NT2/D1 (cell line): ENCODE measurements at regions not wholly inside any gene's neighbourhood (a gene's known extent, or its start where the extent isn't known, plus 50 kb on each side); places are given as distances from the start of the nearest gene placed in this dataset.

Source experiments
- DNase-seq: peaks from one replicate; pipeline ENCODE4 v3.0.0-alpha.2; 2011; ENCODE audit warnings: low read depth, low spot score
- H3K27me3 ChIP-seq: 2 replicates; pipeline ENCODE4 v1.6.0; 2011; ENCODE audit warnings: mild to moderate bottlenecking; ENCODE audit not compliant: insufficient read length, insufficient read depth
- H3K36me3 ChIP-seq: 2 replicates; pipeline ENCODE4 v1.6.1; 2011; ENCODE audit warnings: mild to moderate bottlenecking, low read length, mixed read lengths; ENCODE audit not compliant: insufficient read depth, insufficient read length
- H3K4me1 ChIP-seq: 2 replicates; pipeline ENCODE4 v1.5.1; 2011; ENCODE audit not compliant: insufficient read depth, insufficient read length
- H3K4me3 ChIP-seq: 2 replicates; pipeline ENCODE4 v1.5.1; 2011; ENCODE audit warnings: low read depth; ENCODE audit not compliant: insufficient read length
- H3K9ac ChIP-seq: 2 replicates; pipeline ENCODE4 v1.6.0; 2011; ENCODE audit warnings: low read depth; ENCODE audit not compliant: insufficient read length
- H3K9me3 ChIP-seq: 2 replicates; pipeline ENCODE4 v1.5.1; 2011; ENCODE audit warnings: mild to moderate bottlenecking, low read length; ENCODE audit not compliant: insufficient read depth
- SUZ12 ChIP-seq: IDR thresholded peaks from 2 replicates; pipeline ENCODE4 v1.6.1; 2011; ENCODE audit not compliant: insufficient read length, insufficient read depth; ENCODE audit errors: extremely low read depth
- YY1 ChIP-seq: IDR thresholded peaks from 2 replicates; pipeline ENCODE4 v1.6.1; 2011; ENCODE audit not compliant: insufficient read length, insufficient read depth
- ZNF274 ChIP-seq: IDR thresholded peaks from 2 replicates; pipeline ENCODE4 v1.6.1; 2011; ENCODE audit warnings: mild to moderate bottlenecking, low read depth, low read length

DNA sequence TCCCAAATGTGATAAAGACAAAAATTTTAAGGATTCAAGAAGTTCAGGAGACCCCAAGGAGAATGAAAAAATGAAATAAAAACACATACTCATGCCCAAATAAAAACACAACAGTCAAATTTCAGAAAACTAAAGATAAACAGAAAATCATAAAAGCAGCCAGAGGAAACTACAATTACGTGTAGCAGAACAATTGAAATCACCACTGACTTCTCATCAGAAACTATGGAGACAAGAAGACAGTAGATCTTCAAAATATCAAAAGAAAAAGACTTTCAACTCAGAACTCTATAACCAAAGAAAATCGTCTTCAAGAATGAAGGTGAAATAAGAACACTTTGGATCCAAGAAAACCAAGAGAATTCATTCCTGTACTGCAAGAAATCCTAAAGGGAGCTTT, 54.9 kb downstream of the DIO3 start:
- Histone ChIP-seq H3K9ac (no peak overlapping the region), H3K4me1 (no peaks in the 10 kb centered on the region), H3K4me3 (no peak overlapping the region), H3K9me3 (no peaks in the 10 kb centered on the region), H3K36me3 (no peaks in the 10 kb centered on the region), H3K27me3 (no peaks in the 10 kb centered on the region)
- TF ChIP-seq YY1: no peak
- TF ChIP-seq ZNF274: no peak
- TF ChIP-seq SUZ12: no peak
- DNase-seq: no peak

GRCh38 chr14:101619484-101619883, 58.2 kb downstream of the DIO3 start:
- Histone ChIP-seq H3K4me3 (no peak overlapping the region), H3K4me1 (peaks cover 11% of the 10 kb centered on the region), H3K9me3 (no peaks in the 10 kb centered on the region), H3K9ac (no peak overlapping the region), H3K27me3 (no peaks in the 10 kb centered on the region), H3K36me3 (no peaks in the 10 kb centered on the region)
- TF ChIP-seq YY1 (no peak), SUZ12 (no peak)
- no peak for DNase-seq

DNA sequence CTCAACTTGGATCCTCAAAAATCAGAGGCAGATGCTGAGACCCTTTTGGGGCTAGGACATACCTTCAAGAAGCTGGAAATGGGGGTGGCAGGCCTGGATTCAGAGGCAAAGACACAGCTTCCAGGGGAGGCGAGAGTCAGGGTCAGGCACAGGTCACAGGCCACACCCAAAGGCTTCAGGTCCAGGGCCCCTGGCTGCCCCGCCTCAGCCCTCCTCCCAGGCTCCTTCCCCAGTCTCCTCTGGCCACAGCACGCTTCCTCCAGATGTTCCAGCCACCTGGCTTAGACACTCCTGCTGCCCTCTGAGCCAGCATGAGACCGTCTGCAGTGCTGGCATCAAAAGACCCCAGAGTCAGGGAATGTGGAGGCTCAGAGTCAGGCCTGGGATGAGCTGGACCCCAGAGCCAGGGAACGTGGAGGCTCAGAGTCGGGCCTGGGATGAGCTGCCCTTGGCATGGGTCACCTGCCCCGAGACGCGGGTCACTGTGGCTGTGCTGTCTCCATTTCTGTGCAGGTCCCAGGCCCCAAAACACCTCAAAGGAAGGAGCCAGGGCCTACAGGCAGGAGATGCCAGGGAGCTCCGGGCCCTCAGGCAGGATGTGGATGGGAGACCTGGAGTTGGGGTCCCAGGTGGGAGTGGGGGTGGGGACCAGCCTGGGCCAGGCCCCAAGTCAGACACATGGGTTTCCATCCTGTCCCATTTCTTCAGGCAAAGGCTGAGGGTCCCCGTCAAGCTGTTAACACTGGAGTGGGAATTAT, 58.9 kb downstream of the DIO3 start:
- no peaks in the 10 kb centered on the region for H3K36me3 ChIP-seq
- no peak overlapping the region for H3K4me3 ChIP-seq
- H3K9me3 ChIP-seq: no peaks in the 10 kb centered on the region
- no peak for DNase-seq
- no peak overlapping the region for H3K9ac ChIP-seq
- TF ChIP-seq YY1: no peak
- no peak for TF ChIP-seq SUZ12
- no peak for TF ChIP-seq ZNF274
- peaks cover 16% of the 10 kb centered on the region for H3K4me1 ChIP-seq
- no peaks in the 10 kb centered on the region for H3K27me3 ChIP-seq

GRCh38 chr14:101620821-101621785, 59.8 kb downstream of the DIO3 start:
- Histone ChIP-seq H3K9me3 (no peaks in the 10 kb centered on the region), H3K4me3 (no peak overlapping the region), H3K9ac (no peak overlapping the region), H3K27me3 (no peaks in the 10 kb centered on the region), H3K36me3 (no peaks in the 10 kb centered on the region), H3K4me1 (peaks cover 16% of the 10 kb centered on the region)
- TF ChIP-seq ZNF274: no peak
- TF ChIP-seq YY1: no peak
- TF ChIP-seq SUZ12: no peak
- no peak for DNase-seq

DNA sequence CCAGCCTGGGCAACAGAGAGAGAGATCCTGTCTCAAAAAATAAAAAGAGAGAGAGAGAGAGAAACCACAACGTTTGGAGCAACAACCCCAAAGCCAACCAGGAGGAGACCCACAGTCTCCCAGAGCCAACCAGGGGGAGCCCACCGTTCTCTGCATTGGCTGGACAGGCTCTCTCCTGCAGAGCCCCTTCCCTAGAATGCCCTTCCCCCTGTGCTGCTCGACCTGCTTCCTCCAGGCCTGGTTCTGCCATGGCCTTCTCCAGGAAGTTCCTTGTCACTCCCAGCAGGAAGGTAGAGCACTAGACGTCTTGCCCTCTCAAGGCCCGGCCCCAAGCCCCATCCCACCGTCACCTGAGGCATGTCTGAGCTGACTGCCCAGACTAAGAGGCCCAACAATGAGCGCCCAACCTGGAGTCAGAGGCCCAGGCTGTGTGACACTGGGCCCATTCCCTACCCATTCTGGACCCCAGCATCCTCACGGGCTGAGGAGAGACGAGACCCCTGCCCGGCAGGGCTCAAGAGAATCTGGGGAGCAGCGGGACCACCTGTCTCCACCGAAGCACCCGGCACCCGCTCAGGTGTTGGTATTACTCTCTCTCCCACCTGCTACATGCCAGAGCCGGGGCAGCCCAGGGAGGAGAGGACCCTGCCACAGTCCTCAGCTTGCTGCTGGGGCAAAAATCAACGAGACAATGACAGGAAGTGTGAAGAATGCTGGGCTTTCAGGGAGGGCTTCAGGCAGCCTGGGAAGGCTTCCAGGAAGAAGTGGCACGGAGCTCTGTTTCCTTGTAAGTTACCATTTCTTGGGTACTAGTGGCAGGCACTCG, 61.2 kb downstream of the DIO3 start:
- H3K9ac ChIP-seq: no peak overlapping the region
- no peaks in the 10 kb centered on the region for H3K36me3 ChIP-seq
- TF ChIP-seq ZNF274 (no peak), YY1 (no peak), SUZ12 (no peak)
- no peaks in the 10 kb centered on the region for H3K9me3 ChIP-seq
- H3K27me3 ChIP-seq: no peaks in the 10 kb centered on the region
- peaks cover 16% of the 10 kb centered on the region for H3K4me1 ChIP-seq
- DNase-seq: no peak
- no peak overlapping the region for H3K4me3 ChIP-seq

DNA sequence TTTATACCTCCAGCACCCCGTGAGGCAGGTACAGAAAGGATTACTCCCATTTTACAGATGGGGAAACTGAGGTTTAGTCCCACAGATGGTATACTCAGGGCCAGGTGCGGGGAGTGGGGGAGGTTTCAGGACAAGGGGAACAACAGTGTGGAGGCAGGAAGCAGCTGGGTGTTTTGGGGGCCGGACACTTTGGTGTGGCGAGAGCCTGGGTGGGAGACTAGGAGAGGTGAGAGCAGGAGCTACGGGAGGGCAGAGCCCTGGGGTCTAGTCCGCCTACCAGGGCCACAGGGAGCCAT, 61.7 kb downstream of the DIO3 start:
- DNase-seq: no peak
- no peak overlapping the region for H3K9ac ChIP-seq
- no peaks in the 10 kb centered on the region for H3K36me3 ChIP-seq
- H3K4me1 ChIP-seq: peaks cover 16% of the 10 kb centered on the region
- H3K9me3 ChIP-seq: no peaks in the 10 kb centered on the region
- no peak for TF ChIP-seq YY1
- no peak for TF ChIP-seq SUZ12
- no peak for TF ChIP-seq ZNF274
- H3K4me3 ChIP-seq: no peak overlapping the region
- H3K27me3 ChIP-seq: no peaks in the 10 kb centered on the region
